Amniotic epithelial cell (primary cell): ENCODE measurements at regions not wholly inside any gene's neighbourhood (a gene's known extent, or its start where the extent isn't known, plus 50 kb on each side); places are given as distances from the start of the nearest gene placed in this dataset.

ENCODE experiments used
- DNase-seq: peaks from one replicate; pipeline ENCODE4 v3.0.0-alpha.2; 2010; ENCODE audit warnings: low read depth

GRCh38 chr12:115176741-115177400 is 492.9 kb upstream of the TBX3 start:
- no peak for DNase-seq

GRCh38 chr12:115174920-115175319 is 490.9 kb upstream of the TBX3 start:
- peak; percentile 33 for DNase-seq

GRCh38 chr12:115172521-115172920 is 488.5 kb upstream of the TBX3 start:
- no peak for DNase-seq

- no peak for DNase-seq
Measured at GRCh38 chr12:115169981-115170380, 486.0 kb upstream of the TBX3 start.

- DNase-seq, result peak; percentile 68
Measured at GRCh38 chr12:115166698-115167315, 482.8 kb upstream of the TBX3 start.

- DNase-seq, result no peak
Measured at GRCh38 chr12:115163710-115164109, 479.7 kb upstream of the TBX3 start.

- no peak for DNase-seq
Measured at GRCh38 chr12:115160271-115161128, 476.5 kb upstream of the TBX3 start.

GRCh38 chr12:115158816-115159215 is 474.8 kb upstream of the TBX3 start:
- peak; percentile 50 for DNase-seq

- DNase-seq, result peak; percentile 95
Measured at GRCh38 chr12:115155665-115156645, 472.0 kb upstream of the TBX3 start.

GRCh38 chr12:115149685-115150378 is 465.9 kb upstream of the TBX3 start:
- DNase-seq, result peak; percentile 79

GRCh38 chr12:115149279-115149678 is 465.3 kb upstream of the TBX3 start:
- DNase-seq, result no peak

GRCh38 chr12:115147916-115148315 is 463.9 kb upstream of the TBX3 start:
- no peak for DNase-seq

- DNase-seq, result no peak
Measured at GRCh38 chr12:115146453-115146852, 462.5 kb upstream of the TBX3 start.

- DNase-seq, result no peak
Measured at GRCh38 chr12:115144425-115144824, 460.4 kb upstream of the TBX3 start.

- no peak for DNase-seq
Measured at GRCh38 chr12:115140981-115141655, 457.1 kb upstream of the TBX3 start.

- DNase-seq, result no peak
Measured at GRCh38 chr12:115137812-115138521, 454.0 kb upstream of the TBX3 start.

GRCh38 chr12:115135800-115136211 is 451.8 kb upstream of the TBX3 start:
- DNase-seq, result peak; percentile 30

GRCh38 chr12:115134298-115134697 is 450.3 kb upstream of the TBX3 start:
- no peak for DNase-seq

GRCh38 chr12:115132905-115133304 is 448.9 kb upstream of the TBX3 start:
- no peak for DNase-seq

GRCh38 chr12:115132145-115132544 is 448.2 kb upstream of the TBX3 start:
- peak; percentile 9 for DNase-seq
